Calu3 (cell line): ENCODE measurements at regions not wholly inside any gene's neighbourhood (a gene's known extent, or its start where the extent isn't known, plus 50 kb on each side); places are given as distances from the start of the nearest gene placed in this dataset.

Experiments
- BruUV-seq: library from RNA; stranded (reverse); fragments of 400-500 nt; replicated peaks from 2 replicates; lab custom pipeline; 2021; lab: Mats Ljungman, UMichigan
- CTCF ChIA-PET: fragments of 300-600 bp; sonication (Branson Sonifier 250); formaldehyde crosslinking; loops from one replicate; lab custom pipeline; 2022; ENCODE audit warnings: antibody characterized with exemption; lab: Charles Lee
- DNase-seq: peaks from one replicate; pipeline ENCODE4 v3.0.0; 2022
- H3K27ac Mint-ChIP-seq: one replicate; pipeline ENCODE4 v1.8.0; 2022; ENCODE audit warnings: mixed read lengths; ENCODE audit not compliant: unreplicated experiment
- H3K27me3 Mint-ChIP-seq: one replicate; pipeline ENCODE4 v1.8.0; 2022; ENCODE audit warnings: mixed read lengths; ENCODE audit not compliant: unreplicated experiment
- H3K36me3 Mint-ChIP-seq: one replicate; pipeline ENCODE4 v1.8.0; 2022; ENCODE audit warnings: mild to moderate bottlenecking, moderate library complexity, mixed read lengths; ENCODE audit not compliant: insufficient read depth, unreplicated experiment
- H3K4me1 Mint-ChIP-seq: one replicate; pipeline ENCODE4 v1.8.0; 2022; ENCODE audit warnings: mild to moderate bottlenecking, low read depth, mixed read lengths; ENCODE audit not compliant: unreplicated experiment
- H3K4me3 Mint-ChIP-seq: one replicate; pipeline ENCODE4 v1.8.0; 2022; ENCODE audit warnings: mild to moderate bottlenecking, low read depth, moderate library complexity, mixed read lengths; ENCODE audit not compliant: unreplicated experiment
- H3K9me3 Mint-ChIP-seq: one replicate; pipeline ENCODE4 v1.8.0; 2022; ENCODE audit warnings: low read depth, mixed read lengths; ENCODE audit not compliant: unreplicated experiment
- intact Hi-C: fragments of 100-400 bp; cut with micrococcal nuclease; formaldehyde crosslinking; loops from one replicate; pipeline ENCODE4 v1.10.0; 2022; ENCODE audit not compliant: unreplicated experiment
- TF ChIP-seq, protein P1 (sequence below): fragments of 200-600 bp; IDR thresholded peaks from one replicate; pipeline ENCODE4 v1.8.0; 2022; ENCODE audit warnings: antibody characterized with exemption; ENCODE audit not compliant: unreplicated experiment

DNA sequence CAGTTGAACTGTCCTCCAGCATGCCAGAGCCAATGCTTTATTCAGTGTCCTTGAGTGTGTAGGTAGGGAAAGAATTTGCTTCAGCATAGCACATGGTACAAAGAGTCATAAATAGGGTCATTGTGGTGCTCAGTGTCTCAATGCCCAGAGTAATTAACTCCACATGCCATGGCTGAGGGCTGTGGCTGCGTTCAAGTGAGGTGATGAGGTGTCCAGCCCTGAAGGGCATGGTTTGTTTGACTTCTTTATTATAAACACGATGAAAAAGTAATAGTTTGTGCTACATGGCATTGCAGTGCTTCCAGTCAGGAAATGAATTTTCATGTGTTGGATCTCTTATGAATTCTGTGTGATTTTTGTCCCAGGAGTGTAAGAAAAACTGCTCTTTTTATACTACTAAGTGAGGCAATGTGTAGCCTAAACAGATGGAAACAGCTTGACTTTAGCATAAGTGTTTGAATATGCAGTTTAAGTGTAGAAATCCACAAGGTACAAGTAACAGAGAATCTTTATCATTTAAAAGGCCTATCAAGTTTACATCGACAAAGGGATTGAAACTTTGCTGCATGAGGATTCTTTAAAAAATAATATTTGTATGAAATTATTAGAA is 507.9 kb upstream of the CDH2 start:
- no peak for DNase-seq
- no peaks in the 10 kb centered on the region for H3K9me3 Mint-ChIP-seq
- no peaks in the 10 kb centered on the region for H3K36me3 Mint-ChIP-seq
- no TSS peak for BruUV-seq
- TF ChIP-seq, protein P1, sequence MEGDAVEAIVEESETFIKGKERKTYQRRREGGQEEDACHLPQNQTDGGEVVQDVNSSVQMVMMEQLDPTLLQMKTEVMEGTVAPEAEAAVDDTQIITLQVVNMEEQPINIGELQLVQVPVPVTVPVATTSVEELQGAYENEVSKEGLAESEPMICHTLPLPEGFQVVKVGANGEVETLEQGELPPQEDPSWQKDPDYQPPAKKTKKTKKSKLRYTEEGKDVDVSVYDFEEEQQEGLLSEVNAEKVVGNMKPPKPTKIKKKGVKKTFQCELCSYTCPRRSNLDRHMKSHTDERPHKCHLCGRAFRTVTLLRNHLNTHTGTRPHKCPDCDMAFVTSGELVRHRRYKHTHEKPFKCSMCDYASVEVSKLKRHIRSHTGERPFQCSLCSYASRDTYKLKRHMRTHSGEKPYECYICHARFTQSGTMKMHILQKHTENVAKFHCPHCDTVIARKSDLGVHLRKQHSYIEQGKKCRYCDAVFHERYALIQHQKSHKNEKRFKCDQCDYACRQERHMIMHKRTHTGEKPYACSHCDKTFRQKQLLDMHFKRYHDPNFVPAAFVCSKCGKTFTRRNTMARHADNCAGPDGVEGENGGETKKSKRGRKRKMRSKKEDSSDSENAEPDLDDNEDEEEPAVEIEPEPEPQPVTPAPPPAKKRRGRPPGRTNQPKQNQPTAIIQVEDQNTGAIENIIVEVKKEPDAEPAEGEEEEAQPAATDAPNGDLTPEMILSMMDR = no peak
- H3K4me1 Mint-ChIP-seq = no peaks in the 10 kb centered on the region
- CTCF ChIA-PET = interaction anchor here (0.7 kb wide), 1 partner anchor 699 kb away, joined by 6 read pairs; no protein-coding TSS in a partner anchor
- no peak overlapping the region for H3K4me3 Mint-ChIP-seq
- intact Hi-C loops = no loop called here
- no peaks in the 10 kb centered on the region for H3K27me3 Mint-ChIP-seq
- H3K27ac Mint-ChIP-seq = no peak overlapping the region

DNA sequence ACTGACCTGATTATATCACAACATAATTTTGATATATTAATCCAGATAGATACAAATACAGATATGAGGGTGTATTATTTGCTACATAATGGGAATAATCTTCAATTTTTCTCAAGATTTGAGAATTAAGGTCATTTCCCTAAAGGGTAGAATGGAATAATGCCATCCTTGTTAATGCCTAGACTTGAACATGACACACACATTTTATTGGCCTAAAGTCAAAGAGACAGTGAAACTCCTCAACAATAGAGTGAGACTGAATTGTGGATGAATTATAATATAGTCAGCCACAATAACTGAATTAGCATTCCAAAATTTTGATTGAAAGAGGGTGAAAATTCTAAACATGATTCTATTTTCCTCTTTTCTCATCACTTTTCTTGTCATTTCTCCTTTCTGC is 506.0 kb upstream of the CDH2 start:
- CTCF ChIA-PET = no interaction called here
- Mint-ChIP-seq H3K4me1 (no peaks in the 10 kb centered on the region), H3K4me3 (no peak overlapping the region), H3K27me3 (no peaks in the 10 kb centered on the region), H3K27ac (no peak overlapping the region), H3K9me3 (no peaks in the 10 kb centered on the region), H3K36me3 (no peaks in the 10 kb centered on the region)
- intact Hi-C loops = no loop called here
- no peak for DNase-seq
- TF ChIP-seq, protein P1 = no peak
- BruUV-seq = no TSS peak

DNA sequence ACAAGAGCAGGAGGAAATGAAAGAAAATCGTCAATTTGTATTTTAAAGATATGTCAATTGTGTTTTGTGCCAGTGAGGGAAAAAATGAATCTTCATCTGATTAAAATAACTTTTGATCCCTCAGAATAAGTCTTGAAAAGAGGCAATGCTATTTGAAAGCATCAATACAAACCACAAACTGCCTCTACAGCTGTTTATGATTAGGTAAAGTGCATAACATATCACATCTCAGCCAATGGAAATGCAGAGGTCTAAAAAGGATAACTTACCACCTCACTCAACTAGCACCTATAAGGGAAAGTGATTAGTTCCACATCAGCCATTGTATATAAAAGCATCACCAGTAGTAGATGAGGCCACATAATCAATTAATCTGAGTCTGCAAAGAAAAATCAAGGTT is 492.2 kb upstream of the CDH2 start:
- CTCF ChIA-PET = no interaction called here
- DNase-seq = no peak
- intact Hi-C loops = no loop called here
- Mint-ChIP-seq H3K4me1 (no peaks in the 10 kb centered on the region), H3K36me3 (no peaks in the 10 kb centered on the region), H3K9me3 (peaks cover 3% of the 10 kb centered on the region), H3K4me3 (no peak overlapping the region), H3K27me3 (no peaks in the 10 kb centered on the region), H3K27ac (no peak overlapping the region)
- BruUV-seq = no TSS peak
- TF ChIP-seq, protein P1 = no peak

DNA sequence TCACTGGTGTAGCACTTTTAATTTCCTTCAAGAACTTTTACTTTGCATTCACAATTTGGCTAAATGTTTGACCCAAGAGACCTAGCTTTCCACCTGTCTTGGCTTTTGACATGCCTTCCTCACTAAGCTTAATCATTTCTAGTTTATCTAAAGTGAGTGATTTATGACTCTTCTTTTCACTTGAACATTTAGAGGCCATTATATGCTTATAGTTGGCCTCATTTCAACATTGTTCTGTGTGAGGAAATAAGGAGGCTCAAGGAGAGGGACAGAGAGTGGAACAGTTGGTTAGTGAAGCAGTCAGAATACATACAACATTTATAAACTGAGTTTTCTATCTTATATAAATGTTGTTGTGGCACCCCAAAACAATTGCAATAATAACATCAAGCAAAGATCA is 489.3 kb upstream of the CDH2 start:
- Mint-ChIP-seq H3K27me3 (no peaks in the 10 kb centered on the region), H3K4me1 (no peaks in the 10 kb centered on the region), H3K27ac (no peak overlapping the region), H3K4me3 (no peak overlapping the region), H3K9me3 (no peaks in the 10 kb centered on the region), H3K36me3 (no peaks in the 10 kb centered on the region)
- CTCF ChIA-PET = no interaction called here
- intact Hi-C loops = no loop called here
- no TSS peak for BruUV-seq
- TF ChIP-seq, protein P1 = no peak
- no peak for DNase-seq
